ENCODE measurements at regions not wholly inside any gene's neighbourhood (a gene's known extent, or its start where the extent isn't known, plus 50 kb on each side); places are given as distances from the start of the nearest gene placed in this dataset.

DNA sequence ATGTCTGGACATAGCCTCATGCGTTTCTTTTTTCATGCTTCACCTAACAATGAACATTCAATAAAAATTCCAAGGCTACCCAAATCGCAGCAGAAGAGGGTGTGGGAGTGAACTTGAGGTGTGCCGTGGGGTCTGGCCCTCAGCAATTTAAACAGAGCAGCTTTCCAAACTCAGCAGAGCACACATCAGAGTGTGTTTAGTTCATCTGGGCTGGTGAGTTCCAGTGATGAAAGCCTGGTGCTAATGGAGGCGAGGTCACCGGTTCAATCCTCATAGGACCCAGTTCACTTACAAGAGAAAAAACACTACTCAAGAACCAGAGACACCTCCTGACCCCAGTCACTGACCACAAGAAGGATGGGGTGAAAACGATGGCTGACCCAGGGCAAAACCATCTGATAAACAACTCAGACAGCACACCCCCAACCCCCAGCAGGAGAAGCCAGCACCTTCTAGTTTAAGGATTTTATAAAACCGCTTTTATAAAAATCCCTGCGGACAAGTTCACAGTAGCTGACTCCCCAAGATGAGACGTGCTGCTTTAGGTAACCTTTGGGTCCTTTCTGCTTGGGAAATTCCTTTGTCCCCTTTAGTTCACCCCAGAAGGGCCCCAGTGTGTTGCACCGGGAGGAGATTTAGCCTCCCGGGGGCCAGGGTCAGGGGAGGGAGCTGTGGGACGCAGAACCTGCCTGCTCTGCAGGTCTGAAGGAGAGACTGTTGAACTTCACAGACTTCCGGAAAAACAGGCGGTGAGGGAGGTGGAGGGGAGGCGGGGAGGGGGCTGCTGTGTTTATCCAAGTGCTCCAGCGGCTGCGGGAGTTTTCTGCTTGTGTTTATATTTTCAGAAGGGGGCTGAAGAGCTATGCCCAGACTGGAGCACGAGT, 152.7 kb upstream of the SOX11 start:
- no peak for TF ChIP-seq EZH2 (IDR thresholded peaks at IDR 0.05)
- TF ChIP-seq FOXP2 (optimal IDR thresholded peaks at IDR 0.05; ENCODE audit: control extremely low read depth, extremely low read length, insufficient read depth) = no peak
- TF ChIP-seq POLR2AphosphoS5 (IDR thresholded peaks at IDR 0.05; ENCODE audit: borderline replicate concordance, low read depth, low read length) = no peak
- H3K9me3 ChIP-seq (ENCODE audit: low read depth, low read length) = no peaks in the 10 kb centered on the region; the same call in 1 of the 2 replicates
- no peak overlapping the region for H3K9ac ChIP-seq (ENCODE audit: insufficient read length)
- no peak overlapping the region for H3K27ac ChIP-seq
- H3K4me3 ChIP-seq = no peak overlapping the region
- no peak for DNase-seq (ENCODE audit: low read depth, low spot score)
- H3K36me3 ChIP-seq (ENCODE audit: insufficient read depth, low read length) = no peaks in the 10 kb centered on the region

DNA sequence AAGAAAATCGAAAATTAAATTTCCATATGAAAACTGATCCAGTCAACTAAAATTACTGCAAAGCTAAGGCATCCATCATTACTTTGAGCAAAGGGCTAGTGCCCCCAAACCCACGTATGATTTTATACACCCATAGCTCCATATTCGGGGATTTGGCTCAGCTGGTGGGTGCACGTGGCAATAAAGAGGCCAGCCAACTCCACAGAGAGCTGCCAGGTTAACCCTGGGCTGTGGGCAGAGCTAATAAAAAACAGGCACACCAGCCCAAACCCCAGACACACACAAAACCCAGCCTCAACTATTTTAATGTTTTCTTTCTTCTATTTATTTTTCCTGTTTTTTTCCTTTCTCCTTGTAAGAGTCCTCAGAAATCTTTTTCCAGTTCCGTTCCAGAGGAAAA, 151.3 kb upstream of the SOX11 start:
- no peak overlapping the region for H3K4me3 ChIP-seq
- DNase-seq (ENCODE audit: low read depth, low spot score) = no peak

DNA sequence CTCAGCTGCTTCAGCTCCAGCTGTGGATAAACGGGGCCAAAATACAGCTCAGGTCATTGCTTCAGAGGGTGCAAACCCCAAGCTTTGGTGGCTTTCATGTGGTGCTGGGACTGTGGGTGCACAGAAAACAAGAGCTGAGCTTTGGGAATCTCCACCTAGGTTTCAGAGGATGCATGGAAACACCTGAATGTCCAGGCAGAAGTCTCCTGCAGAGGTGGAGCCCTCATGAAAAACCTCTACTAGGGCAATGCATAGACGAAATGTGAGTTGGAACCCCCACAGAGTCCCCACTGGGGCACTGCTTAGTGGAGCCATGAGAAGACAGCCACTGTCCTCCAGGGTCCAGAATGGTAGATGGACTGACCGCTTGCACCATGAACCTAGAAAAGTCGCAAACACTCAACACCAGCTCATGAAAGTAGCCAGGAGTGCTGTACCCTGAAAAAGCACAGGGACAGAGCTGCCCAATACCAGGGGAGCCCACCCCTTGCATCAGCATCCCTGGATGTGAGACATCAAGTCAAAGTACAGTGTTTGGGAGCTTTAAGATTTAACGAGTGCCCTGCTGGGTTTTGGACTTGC, 147.9 kb upstream of the SOX11 start:
- Histone ChIP-seq H3K9me3 (ENCODE audit: low read depth, low read length) (no peaks in the 10 kb centered on the region; the same call in 1 of the 2 replicates), H3K4me3 (no peak overlapping the region), H3K36me3 (ENCODE audit: insufficient read depth, low read length) (no peaks in the 10 kb centered on the region), H3K9ac (ENCODE audit: insufficient read length) (no peak overlapping the region), H3K27ac (no peak overlapping the region)
- TF ChIP-seq EZH2 (IDR thresholded peaks at IDR 0.05) = no peak
- TF ChIP-seq POLR2AphosphoS5 (IDR thresholded peaks at IDR 0.05; ENCODE audit: borderline replicate concordance, low read depth, low read length) = no peak
- no peak for TF ChIP-seq FOXP2 (optimal IDR thresholded peaks at IDR 0.05; ENCODE audit: control extremely low read depth, extremely low read length, insufficient read depth)
- DNase-seq (ENCODE audit: low read depth, low spot score) = no peak

More for the DNA sequence above, 151.3 kb upstream of the SOX11 start:
- H3K27ac ChIP-seq = no peak overlapping the region
- H3K9me3 ChIP-seq (ENCODE audit: low read depth, low read length) = no peaks in the 10 kb centered on the region; the same call in 1 of the 2 replicates
- H3K36me3 ChIP-seq (ENCODE audit: insufficient read depth, low read length) = no peaks in the 10 kb centered on the region
- H3K9ac ChIP-seq (ENCODE audit: insufficient read length) = no peak overlapping the region
- no peak for TF ChIP-seq EZH2 (IDR thresholded peaks at IDR 0.05)
- no peak for TF ChIP-seq FOXP2 (optimal IDR thresholded peaks at IDR 0.05; ENCODE audit: control extremely low read depth, extremely low read length, insufficient read depth)
- TF ChIP-seq POLR2AphosphoS5 (IDR thresholded peaks at IDR 0.05; ENCODE audit: borderline replicate concordance, low read depth, low read length) = no peak

DNA sequence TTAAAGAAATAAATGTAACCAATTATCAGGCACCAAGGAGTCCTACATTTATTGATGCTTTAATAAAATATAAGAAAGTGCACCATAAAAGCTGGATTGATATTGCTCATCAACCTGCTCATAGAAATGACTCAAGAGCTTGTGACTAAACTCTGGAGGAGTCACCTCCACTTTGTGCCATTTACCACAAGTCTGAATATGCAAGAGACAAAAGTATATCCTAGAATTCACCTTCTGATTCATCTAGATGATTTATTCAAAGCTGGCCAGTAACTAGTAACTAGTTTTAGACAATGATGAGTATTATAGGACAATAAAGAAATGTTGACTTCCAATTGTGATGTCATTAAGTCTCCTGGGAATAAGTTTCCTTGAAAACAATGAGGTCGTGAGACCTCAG, 146.0 kb upstream of the SOX11 start:
- DNase-seq (ENCODE audit: low read depth, low spot score) = no peak
- Histone ChIP-seq H3K4me3 (no peak overlapping the region), H3K9me3 (ENCODE audit: low read depth, low read length) (no peaks in the 10 kb centered on the region; the same call in 1 of the 2 replicates), H3K9ac (ENCODE audit: insufficient read length) (no peak overlapping the region), H3K36me3 (ENCODE audit: insufficient read depth, low read length) (no peaks in the 10 kb centered on the region), H3K27ac (no peak overlapping the region)
- TF ChIP-seq POLR2AphosphoS5 (IDR thresholded peaks at IDR 0.05; ENCODE audit: borderline replicate concordance, low read depth, low read length) (no peak), EZH2 (IDR thresholded peaks at IDR 0.05) (no peak), FOXP2 (optimal IDR thresholded peaks at IDR 0.05; ENCODE audit: control extremely low read depth, extremely low read length, insufficient read depth) (no peak)

DNA sequence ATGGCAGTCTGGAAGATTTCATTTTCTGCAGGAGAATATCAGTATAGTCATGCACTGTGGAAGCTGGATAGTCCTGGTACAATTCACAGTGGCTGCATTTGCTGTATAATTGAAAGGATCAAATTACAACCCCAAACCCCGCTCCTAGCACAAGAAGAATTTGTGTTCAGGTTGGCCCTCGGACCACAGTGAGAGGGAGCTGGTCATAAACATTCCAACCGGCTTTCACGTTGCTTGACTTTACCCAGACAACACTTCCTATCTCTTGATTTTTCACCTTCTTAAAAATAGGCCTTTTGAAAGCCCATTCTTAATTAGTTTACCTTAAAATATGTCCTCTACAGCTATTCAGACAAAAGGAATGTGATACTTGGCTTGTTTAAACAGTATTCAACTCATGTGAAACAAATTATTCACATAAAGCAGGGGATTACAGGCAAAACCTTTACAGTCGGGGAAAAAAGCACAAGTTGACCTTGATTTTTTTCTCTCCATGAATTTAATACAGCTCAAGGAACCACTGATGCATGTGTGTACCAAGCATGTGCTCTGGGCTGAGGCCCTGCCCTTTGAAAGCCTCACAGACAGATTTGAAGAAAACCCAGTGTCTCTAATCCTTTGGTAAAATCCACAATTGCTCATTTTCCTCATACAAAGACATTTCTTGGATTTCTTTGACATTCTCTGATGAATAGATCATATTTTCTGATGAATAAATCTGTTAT, 143.0 kb upstream of the SOX11 start:
- Histone ChIP-seq H3K36me3 (ENCODE audit: insufficient read depth, low read length) (no peaks in the 10 kb centered on the region), H3K4me3 (no peak overlapping the region), H3K27ac (no peak overlapping the region), H3K9me3 (ENCODE audit: low read depth, low read length) (no peaks in the 10 kb centered on the region; the same call in 1 of the 2 replicates), H3K9ac (ENCODE audit: insufficient read length) (no peak overlapping the region)
- TF ChIP-seq EZH2 (IDR thresholded peaks at IDR 0.05) = no peak
- TF ChIP-seq FOXP2 (optimal IDR thresholded peaks at IDR 0.05; ENCODE audit: control extremely low read depth, extremely low read length, insufficient read depth) = no peak
- no peak for DNase-seq (ENCODE audit: low read depth, low spot score)

DNA sequence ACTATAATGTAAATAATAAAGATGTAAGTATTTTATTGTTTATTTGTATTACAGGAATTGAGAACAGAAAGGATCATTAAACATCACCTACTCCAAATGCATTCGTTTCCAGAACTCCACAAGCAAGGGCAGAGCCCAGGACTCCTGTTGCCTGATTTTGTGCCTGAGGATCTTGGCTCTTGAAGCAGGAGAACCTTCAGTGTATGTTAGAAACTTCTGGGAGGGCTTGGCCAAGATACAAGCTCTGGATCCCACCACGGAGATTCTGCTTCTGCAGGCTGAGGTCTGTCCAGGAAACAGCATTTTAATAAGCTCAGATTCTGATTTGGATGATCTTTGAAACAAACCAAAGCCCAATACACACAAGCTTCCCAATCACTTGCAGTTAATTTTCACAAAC, 142.4 kb upstream of the SOX11 start:
- Histone ChIP-seq H3K9me3 (ENCODE audit: low read depth, low read length) (no peaks in the 10 kb centered on the region), H3K27ac (no peak overlapping the region), H3K4me3 (no peak overlapping the region), H3K36me3 (ENCODE audit: insufficient read depth, low read length) (no peaks in the 10 kb centered on the region), H3K9ac (ENCODE audit: insufficient read length) (no peak overlapping the region)
- DNase-seq (ENCODE audit: low read depth, low spot score) = no peak
- no peak for TF ChIP-seq FOXP2 (optimal IDR thresholded peaks at IDR 0.05; ENCODE audit: control extremely low read depth, extremely low read length, insufficient read depth)
- no peak for TF ChIP-seq EZH2 (IDR thresholded peaks at IDR 0.05)
- no peak for TF ChIP-seq POLR2AphosphoS5 (IDR thresholded peaks at IDR 0.05; ENCODE audit: borderline replicate concordance, low read depth, low read length)

DNA sequence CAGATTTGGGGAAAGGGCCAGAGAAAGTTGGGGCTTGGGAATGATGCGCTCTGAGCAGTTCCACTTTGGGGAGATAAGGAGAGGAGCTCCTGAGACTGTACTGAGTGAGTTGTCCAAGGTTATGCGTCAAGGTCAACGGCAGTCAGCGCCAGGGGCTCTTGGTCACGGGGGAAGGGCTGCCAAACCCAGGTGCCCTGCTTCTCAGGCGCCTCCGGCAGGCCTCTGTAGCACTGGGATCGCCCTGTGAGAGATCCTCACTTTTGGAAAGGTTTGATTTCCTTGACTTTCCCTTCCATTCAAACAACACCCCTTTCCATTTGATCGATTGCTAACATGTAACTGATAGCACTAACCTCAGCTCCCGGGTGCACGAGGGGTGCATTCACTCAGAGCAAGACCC, 136.5 kb upstream of the SOX11 start:
- Histone ChIP-seq H3K4me3 (no peak overlapping the region), H3K27ac (no peak overlapping the region), H3K9ac (ENCODE audit: insufficient read length) (no peak overlapping the region), H3K9me3 (ENCODE audit: low read depth, low read length) (no peaks in the 10 kb centered on the region), H3K36me3 (ENCODE audit: insufficient read depth, low read length) (no peaks in the 10 kb centered on the region)
- TF ChIP-seq POLR2AphosphoS5 (IDR thresholded peaks at IDR 0.05; ENCODE audit: borderline replicate concordance, low read depth, low read length) (no peak), EZH2 (IDR thresholded peaks at IDR 0.05) (no peak), FOXP2 (optimal IDR thresholded peaks at IDR 0.05; ENCODE audit: control extremely low read depth, extremely low read length, insufficient read depth) (no peak)
- no peak for DNase-seq (ENCODE audit: low read depth, low spot score)

DNA sequence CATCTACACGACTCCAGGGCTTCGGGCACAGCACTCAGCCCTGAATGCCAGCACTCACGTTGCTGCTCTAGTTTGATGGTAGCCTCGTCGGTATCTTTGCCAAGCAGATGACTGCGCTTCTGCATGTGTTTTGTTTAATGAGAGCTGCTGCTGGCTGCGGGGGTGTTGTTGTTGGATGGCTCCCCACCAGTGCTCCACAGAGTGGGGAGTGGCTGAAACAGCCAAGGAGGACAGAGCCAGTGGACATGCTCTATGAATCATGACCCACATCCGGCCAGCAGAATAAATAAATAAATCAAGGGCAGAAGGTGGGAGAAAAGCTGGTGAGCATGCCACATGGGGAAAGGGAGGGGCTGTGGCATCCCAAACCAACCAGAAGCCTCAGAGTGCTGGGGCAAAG, 131.2 kb upstream of the SOX11 start:
- H3K9me3 ChIP-seq (ENCODE audit: low read depth, low read length) = no peaks in the 10 kb centered on the region

More for the DNA sequence above, 131.2 kb upstream of the SOX11 start:
- Histone ChIP-seq H3K9ac (ENCODE audit: insufficient read length) (no peak overlapping the region), H3K36me3 (ENCODE audit: insufficient read depth, low read length) (no peaks in the 10 kb centered on the region), H3K27ac (no peak overlapping the region), H3K4me3 (no peak overlapping the region)
- DNase-seq (ENCODE audit: low read depth, low spot score) = no peak
- TF ChIP-seq POLR2AphosphoS5 (IDR thresholded peaks at IDR 0.05; ENCODE audit: borderline replicate concordance, low read depth, low read length) (no peak), EZH2 (IDR thresholded peaks at IDR 0.05) (no peak), FOXP2 (optimal IDR thresholded peaks at IDR 0.05; ENCODE audit: control extremely low read depth, extremely low read length, insufficient read depth) (no peak)
